ENCODE measurements at regions not wholly inside any gene's neighbourhood (a gene's known extent, or its start where the extent isn't known, plus 50 kb on each side); places are given as distances from the start of the nearest gene placed in this dataset.

GRCh38 chr13:68076046-68076445, 845.9 kb upstream of the PCDH9 start:
- no peak for DNase-seq

GRCh38 chr13:68066879-68067513, 836.9 kb upstream of the PCDH9 start:
- DNase-seq, result no peak

DNA sequence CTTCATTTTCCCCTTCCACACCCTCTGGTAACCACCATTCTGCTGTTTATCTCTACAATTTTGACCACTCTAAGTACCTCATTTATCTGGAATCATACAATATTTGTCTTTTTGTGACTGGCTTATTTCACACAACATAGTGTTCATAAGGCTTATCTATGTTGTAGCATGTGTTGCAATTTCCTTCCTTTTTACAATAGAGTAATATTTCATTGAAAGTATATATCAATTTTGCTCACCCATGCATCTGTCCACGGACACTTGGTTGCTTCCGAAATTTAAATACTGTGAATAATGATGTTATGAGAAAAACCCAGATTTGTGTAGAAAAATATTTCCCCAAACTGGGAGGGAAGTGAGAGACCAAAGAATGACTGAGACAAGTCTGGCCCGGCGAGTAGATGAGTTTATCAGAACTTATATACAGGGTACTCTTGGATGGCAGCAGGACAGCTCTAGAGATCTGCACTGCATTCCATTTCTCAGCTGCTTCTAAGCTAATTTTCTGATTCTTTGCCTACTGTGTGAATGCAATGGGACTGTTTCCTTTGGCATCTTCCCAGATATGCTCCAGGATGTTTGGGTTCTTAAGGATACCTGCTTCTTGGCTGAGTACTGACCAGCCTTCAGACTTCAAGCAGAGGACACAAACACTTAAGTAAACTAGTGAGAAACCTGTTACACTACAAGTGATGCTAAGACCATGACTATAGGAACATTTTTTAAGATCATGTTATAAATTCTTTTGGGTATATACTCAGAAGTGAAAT, 834.0 kb upstream of the PCDH9 start:
- DNase-seq, result no peak

GRCh38 chr13:68063181-68063580, 833.0 kb upstream of the PCDH9 start:
- DNase-seq, result no peak

- DNase-seq, result no peak
These were observed 827.7 kb upstream of the PCDH9 start for GRCh38 chr13:68057836-68058235.

- no peak for DNase-seq
These were observed 826.9 kb upstream of the PCDH9 start for GRCh38 chr13:68056816-68057710.

GRCh38 chr13:68051910-68052309, 821.8 kb upstream of the PCDH9 start:
- no peak for DNase-seq

DNA sequence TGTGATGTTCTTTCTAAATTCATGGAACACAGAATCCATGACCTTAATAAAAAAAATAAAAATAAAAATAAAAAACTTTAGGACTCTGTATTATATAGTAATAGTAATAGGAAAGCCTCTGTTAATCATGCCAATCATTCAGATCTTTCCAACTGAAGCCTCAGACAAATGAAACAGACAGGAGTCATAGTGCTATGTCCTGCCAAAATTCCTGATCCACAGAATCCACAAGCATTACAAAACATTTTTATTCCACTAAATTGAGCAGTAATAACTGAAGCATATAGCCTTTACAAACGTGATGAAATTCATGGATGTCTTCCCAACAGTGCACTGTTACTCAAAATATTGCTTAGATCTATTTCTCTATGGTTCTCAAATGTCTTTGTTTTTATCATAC, 820.6 kb upstream of the PCDH9 start:
- no peak for DNase-seq

GRCh38 chr13:68048802-68049359, 818.7 kb upstream of the PCDH9 start:
- no peak for DNase-seq

GRCh38 chr13:68047889-68048288, 817.8 kb upstream of the PCDH9 start:
- DNase-seq, result no peak

- no peak for DNase-seq
These were observed 816.8 kb upstream of the PCDH9 start for GRCh38 chr13:68046903-68047302.

- no peak for DNase-seq
These were observed 800.1 kb upstream of the PCDH9 start for GRCh38 chr13:68030152-68030809.

- no peak for DNase-seq
These were observed 798.6 kb upstream of the PCDH9 start for GRCh38 chr13:68028701-68029100.

GRCh38 chr13:68027306-68027705, 797.2 kb upstream of the PCDH9 start:
- no peak for DNase-seq

- DNase-seq, result no peak
These were observed 795.9 kb upstream of the PCDH9 start for GRCh38 chr13:68026077-68026476.

- DNase-seq, result no peak
These were observed 795.5 kb upstream of the PCDH9 start for GRCh38 chr13:68025604-68026003.

GRCh38 chr13:68023838-68024581, 793.9 kb upstream of the PCDH9 start:
- no peak for DNase-seq

DNA sequence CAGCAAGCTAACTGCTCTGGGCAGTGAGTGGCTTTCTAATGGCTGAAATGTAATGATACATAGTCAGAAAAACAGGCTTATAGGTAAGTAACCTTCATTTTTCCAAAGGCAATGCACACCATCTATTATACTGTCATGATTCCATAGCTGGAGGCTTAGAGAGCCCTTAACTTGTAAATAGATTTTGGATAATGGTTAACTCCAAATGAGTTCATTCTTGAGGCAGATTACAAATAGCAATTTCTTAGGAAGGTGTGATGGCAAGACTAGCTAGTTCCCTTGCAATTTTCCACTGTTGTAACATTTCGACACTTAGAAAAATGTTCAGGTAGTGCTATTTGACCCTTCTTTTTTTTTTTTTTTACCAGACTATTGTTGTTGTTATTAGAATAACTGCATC, 789.8 kb upstream of the PCDH9 start:
- DNase-seq, result no peak

DNA sequence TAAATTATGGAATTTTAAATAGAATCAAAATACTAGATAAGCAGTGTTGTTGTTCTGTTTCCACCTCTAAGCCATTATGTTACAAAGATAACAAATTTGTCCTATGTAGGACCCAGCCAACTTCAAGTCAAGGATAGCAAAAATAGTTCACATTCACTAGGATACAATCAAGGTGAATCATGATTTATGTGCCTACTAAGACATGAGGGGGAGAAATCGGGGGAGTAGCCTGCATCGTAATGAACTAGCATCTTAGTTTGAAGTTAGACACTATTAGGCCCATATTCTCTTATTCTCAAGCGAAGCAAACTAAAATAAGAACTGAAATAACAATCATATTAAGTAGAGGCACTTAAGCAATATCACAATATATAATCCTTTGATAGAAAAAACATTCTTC, 779.4 kb upstream of the PCDH9 start:
- no peak for DNase-seq

DNA sequence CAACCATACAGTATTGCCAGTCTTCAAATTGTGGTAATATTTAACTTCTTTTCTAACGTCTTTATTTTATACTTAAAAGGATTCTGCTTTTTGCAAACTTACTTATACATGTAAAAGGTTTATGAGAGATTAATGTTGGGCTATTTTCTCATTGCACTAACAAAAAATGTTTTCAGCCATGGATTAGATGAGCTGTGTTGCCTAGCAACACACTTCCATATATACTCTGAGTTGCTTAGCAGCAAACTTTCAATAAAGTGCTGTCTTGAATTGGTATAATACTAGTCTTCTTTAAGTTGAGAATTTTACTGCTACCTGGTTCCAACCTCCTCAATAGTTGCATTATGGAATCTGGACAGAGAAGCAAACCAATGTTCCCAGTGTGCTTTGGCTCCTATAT, 777.4 kb upstream of the PCDH9 start:
- DNase-seq, result no peak

- no peak for DNase-seq
These were observed 766.0 kb upstream of the PCDH9 start for GRCh38 chr13:67996101-67996500.

- DNase-seq, result no peak
These were observed 760.7 kb upstream of the PCDH9 start for GRCh38 chr13:67990868-67991267.

All from CD4-positive, alpha-beta T cell treated with Interferon alpha-2 for 1 hour (primary cell).